Stimulated activated CD4-positive, alpha-beta T cell treated with anti-CD3 and anti-CD28 coated beads, Interleukin-1b, Interleukin-23, amount 100 ng/mL, for 1 hour (primary cell): ENCODE measurements at regions not wholly inside any gene's neighbourhood (a gene's known extent, or its start where the extent isn't known, plus 50 kb on each side); places are given as distances from the start of the nearest gene placed in this dataset.
"Not testable (repeated sequence)": the region's sequence is repeated elsewhere in the genome, so short reads cannot be mapped to it uniquely, and the experiment has no call there.

Source experiments
- DNase-seq, 2 donors: peaks; one replicate each; pipeline ENCODE4 v3.0.0-alpha.2; 2020; ENCODE audit warnings: low read depth in 2 of 2

DNA sequence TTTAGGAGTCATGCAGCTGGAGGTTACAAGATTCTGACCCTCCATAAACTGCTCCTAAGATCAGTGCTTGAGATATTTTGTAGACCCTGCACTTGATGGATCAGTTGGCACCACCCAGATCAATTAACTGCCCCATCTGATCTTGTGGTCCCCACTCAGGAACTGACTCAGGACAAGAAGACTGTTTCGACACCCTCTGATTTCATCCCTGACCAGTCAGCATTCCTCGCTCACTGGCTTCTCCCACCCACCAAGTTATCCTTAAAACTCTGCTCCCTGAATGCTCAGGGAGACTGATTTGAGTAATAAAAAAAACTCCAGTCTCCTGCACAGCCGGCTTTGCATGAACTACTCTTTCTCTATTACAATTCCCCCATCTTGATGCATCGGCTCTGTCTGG lies 360.2 kb downstream of the GALC start:
- no peak for DNase-seq

DNA sequence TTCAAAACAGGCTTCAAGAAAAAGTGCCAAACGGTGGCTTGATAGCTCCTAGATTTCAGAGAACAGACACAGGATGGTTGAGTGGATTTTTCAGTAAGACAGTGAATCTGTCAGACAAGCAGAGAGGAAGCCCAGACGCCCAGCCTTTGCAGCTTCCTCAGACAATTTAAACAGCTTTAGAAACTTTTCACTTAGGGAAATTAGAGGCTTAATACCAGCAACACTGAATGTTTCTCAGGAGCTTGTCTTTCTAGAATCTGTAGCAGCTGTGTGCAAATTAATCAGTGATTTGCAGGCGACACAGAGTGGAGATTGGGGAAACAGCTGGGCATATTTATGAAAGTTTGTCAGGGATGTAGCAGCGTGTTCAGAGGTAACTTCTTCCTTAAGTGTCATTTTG lies 362.1 kb downstream of the GALC start:
- no peak for DNase-seq

DNA sequence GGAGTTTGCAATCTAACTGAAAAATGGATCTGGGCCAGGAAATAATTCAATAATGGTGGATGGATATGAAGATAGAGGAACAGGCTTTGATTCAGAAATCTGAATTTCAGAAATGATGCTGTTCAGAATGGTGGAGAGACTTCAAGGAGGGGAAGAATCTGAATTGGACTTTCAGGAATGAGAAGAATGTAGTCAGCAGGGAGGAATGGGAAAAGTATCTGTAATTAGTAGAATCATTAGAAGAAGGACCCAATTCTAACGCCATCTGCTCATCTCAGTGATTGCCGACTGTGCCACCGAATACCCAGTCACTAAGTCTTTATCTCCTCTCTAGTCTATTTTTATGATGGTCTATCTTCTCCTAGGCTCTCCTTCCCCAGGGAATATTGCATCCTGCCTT lies 363.2 kb downstream of the GALC start:
- DNase-seq: no peak

DNA sequence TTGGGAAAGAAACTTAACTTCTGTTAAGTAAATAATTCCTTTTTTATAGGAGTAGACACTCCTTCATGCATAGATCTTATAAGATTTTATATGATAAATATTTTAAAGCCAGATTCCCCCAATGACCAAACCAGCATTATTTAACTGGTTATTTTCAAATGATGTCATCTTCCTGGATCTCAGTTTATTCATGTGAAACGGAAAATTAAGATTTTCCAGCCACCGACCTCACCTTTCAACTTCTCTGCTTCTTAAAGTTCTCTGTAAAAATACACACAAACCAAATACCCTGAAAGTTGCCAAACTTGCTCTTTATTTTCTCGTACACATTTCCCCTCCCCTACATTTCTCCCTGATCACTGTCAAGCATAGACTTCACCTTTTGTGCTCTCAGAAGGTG lies 364.2 kb downstream of the GALC start:
- no peak for DNase-seq

DNA sequence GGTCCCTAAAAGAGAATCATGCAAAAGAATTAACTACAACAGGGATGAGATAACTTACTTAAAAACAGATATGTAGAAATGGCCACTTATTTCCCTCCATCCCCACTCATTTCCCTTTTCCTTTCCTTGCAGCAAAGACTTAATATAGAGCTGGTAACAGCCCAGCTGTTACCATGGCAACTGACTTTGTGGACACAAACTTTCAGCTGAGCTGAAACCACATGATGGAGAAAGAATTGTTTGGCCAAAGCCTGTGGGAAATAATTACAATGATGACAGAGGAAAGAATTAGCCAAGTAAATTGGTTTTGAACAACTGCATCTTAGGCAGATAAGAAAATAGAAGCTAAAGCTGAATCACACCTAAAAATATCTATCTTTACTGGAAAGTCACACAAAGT lies 364.9 kb downstream of the GALC start:
- DNase-seq: no peak

DNA sequence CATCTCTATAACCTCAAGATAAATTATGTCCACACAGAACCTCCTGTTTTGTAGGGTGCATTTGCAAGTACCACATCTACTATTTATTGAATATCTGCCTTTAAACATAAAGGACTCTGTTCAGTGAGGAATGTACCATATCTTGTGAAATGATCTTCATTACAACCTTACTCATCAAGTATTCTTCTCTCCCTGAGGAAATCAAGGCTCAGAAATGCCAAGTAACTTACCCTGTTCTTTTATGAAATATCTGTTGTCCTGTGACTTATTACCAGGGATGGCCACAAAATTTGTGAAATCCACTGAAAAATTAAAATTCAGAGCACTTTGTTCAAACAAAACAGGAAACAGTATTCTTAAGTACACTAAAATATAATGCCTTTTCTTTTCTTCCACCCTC lies 366.7 kb downstream of the GALC start:
- DNase-seq: no peak

DNA sequence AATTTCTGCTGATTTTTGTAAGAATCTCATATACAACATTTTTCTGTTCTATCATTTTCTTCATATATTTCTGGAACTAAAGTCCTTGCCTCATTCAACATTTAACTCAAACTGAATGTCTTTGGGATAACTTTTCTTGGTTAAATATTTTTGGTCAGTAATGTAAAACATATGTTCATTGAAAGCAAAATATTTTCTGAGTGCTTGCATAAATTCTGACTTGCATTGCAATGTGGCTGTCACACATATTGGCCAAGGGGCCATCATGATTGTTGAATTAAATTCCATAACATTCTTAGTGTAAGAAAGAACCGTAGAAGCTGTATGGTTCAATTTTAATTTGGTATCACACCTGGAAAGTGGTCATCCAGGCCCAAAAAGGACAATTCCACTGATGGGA lies 369.4 kb downstream of the GALC start:
- no peak for DNase-seq

DNA sequence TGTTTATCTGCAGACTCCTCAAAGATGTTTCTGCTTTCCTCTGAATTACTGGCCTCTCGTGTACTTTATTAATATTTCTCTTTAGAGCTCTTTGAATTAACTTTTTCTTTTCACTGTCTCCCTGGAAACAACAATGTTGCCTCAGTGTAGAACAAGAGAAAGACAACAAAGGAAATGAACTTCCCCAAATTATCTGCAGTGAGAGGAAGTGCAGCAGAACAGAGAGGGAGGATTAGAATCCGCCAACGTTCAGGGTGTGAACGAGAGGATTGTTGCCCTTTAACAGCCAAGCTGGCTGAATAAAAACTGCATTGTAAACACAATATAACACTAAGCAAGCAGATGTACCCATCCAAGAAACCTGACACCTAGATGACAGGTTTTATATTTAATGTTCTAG lies 375.9 kb downstream of the GALC start:
- DNase-seq: no peak

DNA sequence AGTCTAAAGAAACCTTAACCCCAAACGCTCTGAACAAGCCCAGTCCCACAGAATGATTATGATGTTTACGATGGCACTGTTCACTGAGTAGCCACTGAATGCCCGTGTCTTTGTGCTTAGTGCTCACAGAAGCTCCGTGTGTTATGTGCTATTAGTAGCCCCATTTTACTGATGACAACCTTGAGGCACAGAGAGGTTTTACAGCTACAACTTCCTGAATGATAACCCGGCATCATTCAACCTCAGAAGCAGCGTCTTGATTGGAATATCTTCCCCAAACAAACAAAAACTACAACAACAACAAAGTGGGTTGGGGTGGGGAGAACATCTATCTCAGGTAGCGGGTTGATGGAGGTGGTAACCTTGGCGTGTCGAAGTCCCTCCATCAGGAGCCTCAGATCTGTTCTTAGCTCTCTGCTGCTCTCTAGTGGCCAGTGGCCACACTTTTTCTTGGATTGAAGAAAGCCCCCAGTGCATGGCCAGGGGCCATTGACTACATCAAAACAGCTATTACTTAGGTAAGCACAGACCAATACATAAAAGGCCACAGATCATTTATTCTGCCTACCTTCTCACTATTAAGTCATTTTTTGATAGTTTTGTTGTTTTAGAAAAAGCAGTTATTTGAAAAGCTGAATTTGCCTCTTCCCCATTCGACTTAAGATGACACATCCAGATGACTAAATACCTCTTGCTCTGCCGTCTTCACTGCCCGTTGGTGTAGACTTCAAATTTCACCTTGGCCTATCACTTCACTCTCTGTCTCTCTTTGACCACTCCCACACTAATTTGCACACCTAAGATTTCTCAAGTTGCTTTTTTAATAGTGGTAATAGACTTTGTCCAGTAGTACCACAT lies 376.9 kb downstream of the GALC start:
- no peak for DNase-seq

DNA sequence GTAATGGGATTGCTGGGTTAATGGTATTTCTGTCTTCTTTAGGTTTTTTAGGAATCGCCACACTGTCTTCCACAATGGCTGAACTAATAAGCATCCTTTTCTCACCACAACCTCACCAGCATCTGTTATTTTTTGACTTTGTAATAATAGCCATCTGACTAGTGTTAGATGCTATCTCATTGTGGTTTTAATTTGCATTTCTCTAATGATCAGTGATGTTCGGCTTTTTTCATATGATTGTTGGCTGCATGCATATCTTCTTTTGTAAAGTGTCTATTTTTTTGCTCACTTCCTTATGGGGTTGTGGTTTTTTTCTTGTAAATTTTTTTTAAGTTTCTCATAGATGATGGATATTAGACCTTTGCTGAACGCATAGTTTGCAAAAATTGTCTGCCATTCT lies 377.9 kb downstream of the GALC start:
- DNase-seq: no peak

DNA sequence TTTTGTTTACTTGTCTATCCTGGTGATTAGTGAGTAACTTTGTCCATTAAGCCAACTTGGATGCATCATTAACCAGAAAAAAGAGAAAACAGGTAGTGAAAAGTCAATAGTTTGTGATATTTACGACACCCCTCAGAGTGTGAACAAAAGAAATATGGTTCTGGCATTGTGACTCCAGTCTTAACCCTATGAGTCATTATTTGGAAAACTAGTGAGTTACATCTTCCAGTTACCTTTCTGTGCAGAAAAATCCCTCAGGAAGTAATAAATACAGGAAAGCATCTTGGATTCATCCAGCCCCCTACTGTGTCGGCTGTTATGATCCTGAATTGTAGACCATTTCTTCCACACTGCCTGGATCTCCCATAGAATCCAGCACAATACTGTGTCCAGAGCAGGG lies 379.1 kb downstream of the GALC start:
- no peak for DNase-seq

DNA sequence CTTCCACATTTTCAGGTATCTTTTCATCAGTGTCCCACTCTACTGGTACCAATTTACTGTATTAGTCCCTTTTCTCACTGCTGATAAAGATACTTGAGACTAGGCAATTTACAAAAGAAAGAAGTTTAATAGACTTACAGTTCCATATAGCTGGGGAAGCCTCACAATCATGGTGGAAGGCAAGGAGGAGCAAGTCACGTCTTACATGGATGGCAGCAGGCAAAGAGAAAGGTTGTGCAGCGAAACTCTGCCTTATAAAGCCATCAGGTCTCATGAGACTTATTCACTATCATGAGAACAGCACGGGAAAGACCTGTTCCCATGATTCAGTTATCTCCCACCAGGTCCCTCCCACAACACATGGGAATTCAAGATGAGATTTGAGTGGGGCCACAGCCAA lies 385.9 kb downstream of the GALC start:
- not testable (repeated sequence) for DNase-seq

DNA sequence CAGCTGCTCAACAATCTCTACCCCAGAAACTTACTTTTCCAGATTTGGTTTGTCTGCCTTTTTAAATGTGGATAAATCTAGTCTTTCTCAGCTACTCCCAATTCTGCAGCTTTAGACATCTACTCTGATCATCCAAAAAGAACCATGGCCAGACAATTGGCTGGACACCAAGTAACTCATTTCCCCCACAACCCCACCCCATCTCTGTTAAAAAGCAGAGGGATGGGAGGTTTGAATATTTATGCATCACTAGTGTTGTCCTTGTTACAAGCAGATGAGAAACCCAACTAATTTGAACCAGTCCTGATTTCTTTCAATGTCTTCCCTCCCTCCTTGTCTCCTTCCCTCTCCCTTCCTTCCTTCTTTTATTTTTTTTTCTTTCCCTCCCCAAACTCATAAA lies 391.9 kb downstream of the GALC start:
- DNase-seq: no peak

DNA sequence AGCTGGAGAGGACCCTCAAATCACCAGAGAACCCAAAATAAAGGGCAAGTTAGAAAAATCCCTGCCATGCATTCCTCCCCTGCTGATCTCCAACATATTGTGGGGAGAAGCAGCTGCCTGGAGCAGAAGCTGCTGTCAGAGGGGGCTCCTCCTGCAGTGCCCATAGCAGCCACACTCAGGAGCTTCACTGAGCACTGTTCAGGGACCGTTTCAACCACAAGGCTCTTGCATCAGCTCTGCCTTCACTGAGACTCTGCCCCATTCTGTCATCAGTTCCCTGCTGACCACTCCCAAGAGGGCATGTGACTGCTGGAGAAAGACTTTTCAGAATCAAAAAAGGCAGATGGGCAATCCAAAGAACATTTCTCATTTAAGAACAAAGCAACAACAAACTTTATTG lies 392.7 kb downstream of the GALC start:
- DNase-seq: no peak

DNA sequence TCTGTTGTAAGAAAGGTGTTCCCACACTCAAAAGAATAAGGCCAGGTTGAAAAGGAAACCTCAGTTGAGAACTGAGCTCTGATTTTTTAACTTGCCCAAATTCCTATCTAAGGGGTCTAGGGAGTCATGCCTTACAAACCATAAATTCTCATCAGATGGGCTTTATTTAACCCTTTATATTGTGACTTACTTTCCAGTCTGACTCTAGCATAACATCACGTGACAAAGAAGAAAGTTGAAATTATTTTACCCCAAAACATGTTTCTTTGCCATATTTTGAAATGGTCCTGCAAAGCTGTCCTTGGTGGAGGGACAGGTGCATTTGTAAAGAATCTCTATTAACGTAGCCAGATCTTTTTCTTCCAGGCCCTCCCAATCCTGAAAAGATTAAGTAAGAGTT lies 411.7 kb downstream of the GALC start:
- DNase-seq: no peak

DNA sequence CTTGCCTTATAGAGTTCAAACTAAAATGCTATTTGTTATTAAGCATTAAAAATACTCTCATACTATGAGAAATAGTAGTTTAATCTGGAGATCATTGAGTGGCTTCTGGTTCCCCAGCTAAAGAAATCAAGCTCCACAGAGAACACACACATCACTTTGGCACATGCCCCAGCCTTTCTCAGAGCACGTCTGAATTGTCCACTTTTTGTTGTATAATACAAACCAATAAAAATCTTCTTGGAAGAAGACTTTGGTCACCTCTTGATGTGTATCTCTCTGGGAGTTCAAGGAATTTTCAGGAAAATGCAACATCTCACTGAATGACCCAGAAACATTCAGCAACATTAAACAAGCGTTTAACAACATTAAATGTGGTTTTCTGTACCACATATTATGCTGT lies 413.9 kb downstream of the GALC start:
- DNase-seq: no peak

DNA sequence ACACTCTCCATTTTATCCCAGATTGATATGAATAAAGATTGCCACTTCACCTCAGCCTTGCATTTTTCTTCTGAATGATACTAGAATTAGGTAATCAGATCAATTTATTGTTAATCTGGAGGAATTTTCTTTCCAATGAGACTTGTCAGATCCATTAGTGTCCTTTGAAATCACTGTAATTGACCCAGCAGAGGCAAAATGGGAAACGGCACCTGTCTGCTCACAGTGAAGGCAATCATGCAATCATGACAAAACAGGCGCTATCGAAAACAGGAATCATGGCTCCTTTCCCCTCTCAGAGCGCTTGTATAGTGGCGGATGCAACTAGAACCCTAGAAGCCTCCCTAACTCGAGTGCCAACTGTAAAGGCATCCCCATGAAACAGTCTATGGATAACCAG lies 417.6 kb downstream of the GALC start:
- no peak for DNase-seq

DNA sequence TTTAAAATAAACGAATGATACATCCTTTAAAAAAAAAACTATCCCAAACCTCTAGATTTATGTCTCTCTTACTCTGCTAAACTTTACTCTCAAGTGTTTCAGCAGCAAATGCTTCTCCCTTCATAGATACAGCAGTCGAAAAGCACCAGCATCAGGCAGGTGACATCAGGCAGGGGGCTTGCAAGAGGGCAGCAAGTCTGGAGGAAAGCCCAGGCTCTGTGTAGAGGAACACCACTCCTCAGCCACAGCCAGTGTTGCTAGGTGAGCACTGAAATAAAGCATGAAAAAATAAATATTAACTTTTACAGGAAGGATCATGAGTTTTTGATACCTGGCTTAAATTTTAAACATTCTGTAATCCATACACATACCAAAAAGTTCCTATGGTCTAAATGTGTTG lies 419.4 kb downstream of the GALC start:
- no peak for DNase-seq

DNA sequence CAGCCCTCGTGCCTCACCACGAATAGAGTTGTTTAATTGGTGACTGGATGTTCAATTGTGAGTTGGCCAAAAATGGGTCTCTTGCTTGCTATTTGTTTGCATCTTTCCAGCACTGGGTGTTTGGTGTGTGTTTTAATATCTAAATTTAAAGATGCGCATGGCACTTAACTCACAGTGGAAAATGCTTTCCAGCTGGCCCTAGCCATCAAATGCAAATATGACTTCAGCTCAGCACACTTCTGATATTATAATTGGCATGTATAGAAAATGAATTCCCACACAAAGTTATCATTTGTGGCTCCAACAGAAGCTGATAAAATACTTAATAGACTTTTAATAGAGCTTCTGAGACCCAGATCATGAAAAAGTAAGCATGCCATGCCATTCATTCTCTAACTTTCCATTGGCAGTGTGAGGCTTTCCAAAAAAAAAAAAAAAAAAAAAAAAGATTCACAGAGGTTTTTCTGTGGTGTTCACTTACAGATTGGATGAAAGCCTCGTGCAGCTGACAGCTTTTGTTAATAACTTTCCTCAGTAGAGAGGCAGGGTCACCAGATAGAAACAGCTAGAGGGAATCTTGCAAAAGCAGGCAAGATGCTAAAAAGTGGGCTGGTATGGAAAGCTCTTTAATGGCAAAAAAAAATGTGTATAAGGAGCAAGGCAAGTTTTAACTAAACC lies 425.2 kb downstream of the GALC start:
- DNase-seq: no peak

DNA sequence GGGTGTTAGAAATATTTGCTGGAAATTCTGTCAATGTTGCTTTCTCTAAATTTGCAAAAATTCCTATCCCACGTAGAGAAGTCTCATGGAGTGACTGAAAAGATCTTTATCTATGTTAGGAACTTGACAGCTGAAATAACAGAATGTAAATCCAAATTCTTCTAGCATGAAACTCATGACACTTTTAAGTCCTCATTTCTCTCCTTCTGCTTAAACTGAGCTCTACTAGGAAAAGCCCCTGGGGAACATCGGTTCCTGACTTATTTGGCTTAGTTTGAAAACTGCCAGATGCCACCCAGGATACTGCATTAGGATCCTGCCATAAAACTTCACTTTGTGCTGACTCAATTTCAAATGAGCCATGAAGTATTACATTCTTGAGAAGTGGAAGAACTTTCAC lies 426.0 kb downstream of the GALC start:
- DNase-seq: no peak

DNA sequence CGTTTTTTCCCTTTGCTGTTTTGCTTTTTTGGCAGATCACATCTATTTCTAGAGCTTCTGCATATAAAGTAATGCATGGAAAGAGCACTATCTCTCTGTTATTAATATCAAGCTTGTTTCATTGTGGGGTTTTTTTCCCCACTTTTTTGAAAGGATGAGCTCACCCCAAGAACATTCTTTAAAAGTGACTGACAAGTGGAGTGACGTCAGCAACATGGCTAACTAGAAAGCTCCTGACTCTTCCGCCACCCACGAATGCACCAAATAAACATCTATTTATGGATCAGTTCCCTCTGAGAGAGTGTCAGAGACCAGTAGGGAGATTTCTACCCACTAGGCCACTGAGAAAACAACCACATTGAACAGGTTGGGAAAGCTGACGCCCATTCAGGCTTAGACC lies 445.4 kb downstream of the GALC start:
- no peak for DNase-seq

DNA sequence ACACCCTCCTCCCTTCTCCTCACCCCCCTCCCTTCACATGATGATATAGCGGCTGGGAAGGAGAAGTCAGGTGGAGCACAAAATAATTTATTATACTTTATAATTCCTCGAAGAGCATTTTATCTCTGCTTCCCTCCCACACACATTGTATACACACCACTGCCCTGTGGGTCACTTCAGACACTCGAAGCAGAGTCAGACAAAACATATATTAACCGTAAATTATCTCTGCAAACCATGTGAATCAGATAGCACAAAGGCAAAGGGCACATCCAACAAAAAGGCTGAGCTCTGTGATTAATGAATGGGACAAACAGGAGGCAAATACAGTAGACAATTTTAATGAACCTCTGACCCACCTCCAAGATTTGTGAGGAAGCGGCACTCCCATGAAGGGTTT lies 450.7 kb downstream of the GALC start:
- DNase-seq: no peak

DNA sequence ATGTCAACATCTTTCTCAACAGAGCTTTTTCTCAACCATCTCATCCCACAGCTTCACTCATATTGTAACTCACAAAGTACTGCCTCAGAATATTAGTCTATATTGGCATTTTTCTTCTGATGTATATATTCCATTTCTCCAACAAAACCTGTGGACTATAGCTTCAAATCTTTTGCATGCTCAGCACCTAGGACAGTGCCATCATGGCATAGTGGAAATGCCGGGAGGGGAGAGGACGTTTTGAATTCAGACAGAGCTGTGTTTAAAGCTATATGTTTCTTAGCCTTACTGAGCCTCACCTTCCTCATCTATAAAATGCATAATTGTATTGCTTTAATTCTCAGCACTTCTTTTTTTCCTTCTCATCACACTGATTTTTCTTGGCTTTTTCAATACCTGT lies 452.6 kb downstream of the GALC start:
- DNase-seq: no peak

DNA sequence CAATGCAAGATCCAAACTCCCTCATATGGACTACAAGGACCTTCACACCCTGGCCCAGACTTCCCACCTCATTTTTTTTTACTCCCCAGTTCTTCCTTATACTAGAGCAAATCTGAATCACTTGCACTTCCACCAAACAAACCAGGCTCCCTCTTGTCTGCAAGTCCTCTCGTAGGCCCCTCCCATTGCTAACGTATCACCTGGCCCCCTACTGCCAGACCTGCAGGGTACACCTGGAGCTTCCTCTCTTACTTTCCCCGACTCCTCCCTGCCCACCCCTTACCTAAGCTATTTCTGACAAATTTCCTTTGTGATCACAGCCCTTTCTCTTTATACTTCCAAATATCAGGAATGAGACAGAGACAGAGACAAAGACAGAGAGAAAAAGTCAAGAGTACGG lies 463.9 kb downstream of the GALC start:
- no peak for DNase-seq
